ENCODE measurements at regions not wholly inside any gene's neighbourhood (a gene's known extent, or its start where the extent isn't known, plus 50 kb on each side); places are given as distances from the start of the nearest gene placed in this dataset.
"Not testable (repeated sequence)": the region's sequence is repeated elsewhere in the genome, so short reads cannot be mapped to it uniquely, and the experiment has no call there.

GRCh38 chr1:149260284-149260683 lies 156.9 kb upstream of the NBPF9 start:
- not testable (repeated sequence) for TF ChIP-seq POLR2A (IDR thresholded peaks at IDR 0.05; ENCODE audit: low read length); GATA1 (IDR thresholded peaks at IDR 0.05; ENCODE audit: low read depth, low read length)
